Thyroid gland (tissue), 4 donors: ENCODE measurements at regions not wholly inside any gene's neighbourhood (a gene's known extent, or its start where the extent isn't known, plus 50 kb on each side); places are given as distances from the start of the nearest gene placed in this dataset.

Experiments used
- CTCF ChIP-seq, 6 experiments: fragments of 200-600 bp in 3 of 6; fragments of 450-650 bp in 3 of 6; sonication (generic) in 3 of 6; IDR thresholded peaks; one replicate each; pipeline ENCODE4 v1.5.1; 2016 to 2019; ENCODE audit warnings: antibody characterized with exemption in 6 of 6, mild to moderate bottlenecking in 2 of 6, inconsistent platforms in 1 of 6, moderate library complexity in 1 of 6
- POLR2A ChIP-seq, 2 donors: fragments of 450-650 bp; IDR thresholded peaks; one replicate each; pipeline ENCODE4 v1.6.1; 2017; ENCODE audit warnings: antibody characterized with exemption in 2 of 2, mild to moderate bottlenecking in 2 of 2, moderate library complexity in 1 of 2

GRCh38 chr1:90475631-90476030 is 241.5 kb downstream of the BARHL2 start:
- TF ChIP-seq CTCF (IDR thresholded peaks at IDR 0.05) (no peak), POLR2A (IDR thresholded peaks at IDR 0.05) (no peak)
